Mesenchymal stem cell (in vitro differentiated cells and primary cell): ENCODE measurements at regions not wholly inside any gene's neighbourhood (a gene's known extent, or its start where the extent isn't known, plus 50 kb on each side); places are given as distances from the start of the nearest gene placed in this dataset.

Experiments
- DNase-seq: peaks from one replicate; pipeline ENCODE4 v3.0.0-alpha.2; 2013
- H2AFZ ChIP-seq: one replicate; pipeline ENCODE4 v1.6.1; 2013; ENCODE audit warnings: low read depth, mild to moderate bottlenecking, control low read depth, inconsistent platforms, low read length, moderate library complexity
- H2AK5ac ChIP-seq: 2 replicates; pipeline ENCODE4 v1.6.1; 2013; ENCODE audit warnings: low read length, moderate library complexity, mild to moderate bottlenecking, inconsistent platforms; ENCODE audit not compliant: severe bottlenecking
- H2BK120ac ChIP-seq: one replicate; pipeline ENCODE4 v1.6.1; 2013; ENCODE audit warnings: low read depth, mild to moderate bottlenecking, inconsistent platforms, low read length, moderate library complexity
- H2BK12ac ChIP-seq, 2 experiments: one replicate each; pipeline ENCODE4 v1.6.1; 2013; ENCODE audit warnings: inconsistent platforms in 2 of 2, low read length in 2 of 2, mild to moderate bottlenecking in 2 of 2, moderate library complexity in 2 of 2, control low read depth in 1 of 2
- H2BK15ac ChIP-seq: one replicate; pipeline ENCODE4 v1.6.1; 2013; ENCODE audit warnings: mild to moderate bottlenecking, low read depth, inconsistent platforms; ENCODE audit not compliant: poor library complexity, severe bottlenecking
- H2BK5ac ChIP-seq: 2 replicates; pipeline ENCODE4 v1.6.1; 2013; ENCODE audit warnings: low read depth, mild to moderate bottlenecking, low read length, control low read depth, inconsistent platforms; ENCODE audit not compliant: poor library complexity, severe bottlenecking
- H3K14ac ChIP-seq, 2 experiments: one replicate each; pipeline ENCODE4 v1.6.1; 2013; ENCODE audit warnings: inconsistent platforms in 2 of 2, low read length in 2 of 2, control low read depth in 1 of 2, mild to moderate bottlenecking in 1 of 2, moderate library complexity in 1 of 2
- H3K18ac ChIP-seq, 2 experiments: one replicate each; pipeline ENCODE4 v1.6.1; 2013; ENCODE audit warnings: inconsistent platforms in 2 of 2, low read length in 2 of 2, control low read depth in 1 of 2, low read depth in 1 of 2, mild to moderate bottlenecking in 1 of 2
- H3K23ac ChIP-seq, 2 experiments: one replicate each; pipeline ENCODE4 v1.6.1; 2013; ENCODE audit warnings: inconsistent platforms in 2 of 2, low read length in 2 of 2, mild to moderate bottlenecking in 2 of 2, moderate library complexity in 2 of 2, control low read depth in 1 of 2
- H3K27ac ChIP-seq: 2 replicates; pipeline ENCODE4 v1.5.1; 2013; ENCODE audit warnings: mild to moderate bottlenecking, moderate library complexity, low read length, control low read depth, inconsistent platforms; ENCODE audit not compliant: poor library complexity, severe bottlenecking
- H3K27me3 ChIP-seq, 2 experiments: 2 replicates each; pipeline versions ENCODE4 v1.6.1 to v1.7.0; 2013; ENCODE audit warnings: low read length in 2 of 2, mild to moderate bottlenecking in 2 of 2, moderate library complexity in 2 of 2, control low read depth in 1 of 2, inconsistent platforms in 1 of 2; ENCODE audit not compliant: control insufficient read depth in 1 of 2, insufficient read depth in 1 of 2
- H3K36me3 ChIP-seq, 2 experiments: 2 replicates each; pipeline versions ENCODE4 v1.6.1 to v1.7.0; 2013; ENCODE audit warnings: low read length in 2 of 2, control low read depth in 1 of 2, inconsistent platforms in 1 of 2, low read depth in 1 of 2, mild to moderate bottlenecking in 1 of 2; ENCODE audit not compliant: insufficient read depth in 2 of 2, control insufficient read depth in 1 of 2
- H3K4ac ChIP-seq, 2 experiments: one replicate each; pipeline ENCODE4 v1.6.1; 2013; ENCODE audit warnings: inconsistent platforms in 2 of 2, low read length in 2 of 2, mild to moderate bottlenecking in 2 of 2, moderate library complexity in 2 of 2, control low read depth in 1 of 2, low read depth in 1 of 2
- H3K4me1 ChIP-seq: 2 replicates; pipeline ENCODE4 v1.6.1; 2013; ENCODE audit warnings: low read depth, low read length, control low read depth; ENCODE audit not compliant: control insufficient read depth, insufficient read depth
- H3K4me2 ChIP-seq: 2 replicates; pipeline ENCODE4 v1.6.1; 2013; ENCODE audit warnings: low read length, mild to moderate bottlenecking, inconsistent platforms; ENCODE audit not compliant: poor library complexity, severe bottlenecking
- H3K4me3 ChIP-seq, 2 experiments: 2 replicates each; pipeline versions ENCODE4 v1.5.1 to v1.7.0; 2013; ENCODE audit warnings: low read length in 2 of 2, mild to moderate bottlenecking in 2 of 2, control low read depth in 1 of 2, low read depth in 1 of 2; ENCODE audit not compliant: insufficient read depth in 1 of 2
- H3K79me1 ChIP-seq: replicated peaks from 2 replicates; pipeline ENCODE4 v1.6.1; 2013; ENCODE audit warnings: mild to moderate bottlenecking, control low read depth, low read length, inconsistent platforms; ENCODE audit not compliant: poor library complexity, severe bottlenecking
- H3K9ac ChIP-seq: 2 replicates; pipeline ENCODE4 v1.7.0; 2013; ENCODE audit warnings: mild to moderate bottlenecking, low read length, moderate library complexity
- H3K9me3 ChIP-seq: 2 replicates; pipeline ENCODE4 v1.7.0; 2013; ENCODE audit warnings: mild to moderate bottlenecking, low read length; ENCODE audit not compliant: control insufficient read depth
- H4K8ac ChIP-seq: one replicate; pipeline ENCODE4 v1.6.1; 2013; ENCODE audit warnings: inconsistent platforms, mild to moderate bottlenecking, low read length, moderate library complexity
- H4K91ac ChIP-seq: one replicate; pipeline ENCODE4 v1.6.1; 2013; ENCODE audit warnings: mild to moderate bottlenecking, low read length, inconsistent platforms
- WGBS: methylation state at CpG from one replicate; pipeline ENCODE4 v1.1.7; 2013; ENCODE audit warnings: mixed read lengths; 5-methylcytosine and 5-hydroxymethylcytosine counted together

- H3K9me3 ChIP-seq: no peaks in the 10 kb centered on the region
- WGBS: 58% methylated on average over 1 of the region's 1 CpG
- H3K18ac ChIP-seq: no peak overlapping the region
- H3K4me2 ChIP-seq: no peak overlapping the region
- no peak overlapping the region for H2AFZ ChIP-seq
- H2BK15ac ChIP-seq: no peak overlapping the region
- no peak overlapping the region for H2BK120ac ChIP-seq
- no peak overlapping the region for H2BK12ac ChIP-seq
- no peak overlapping the region for H3K23ac ChIP-seq
- H3K4me3 ChIP-seq: no peak overlapping the region
- H4K91ac ChIP-seq: no peak overlapping the region
- no peak overlapping the region for H2AK5ac ChIP-seq
- H3K14ac ChIP-seq: no peak overlapping the region
- no peak overlapping the region for H4K8ac ChIP-seq
- no peaks in the 10 kb centered on the region for H3K36me3 ChIP-seq
- no peak overlapping the region for H3K27ac ChIP-seq
- H3K9ac ChIP-seq: no peak overlapping the region
- no peaks in the 10 kb centered on the region for H3K4me1 ChIP-seq
- H3K79me1 ChIP-seq: no peaks in the 10 kb centered on the region
- no peaks in the 10 kb centered on the region for H3K27me3 ChIP-seq
- H3K4ac ChIP-seq: no peak overlapping the region
- H2BK5ac ChIP-seq: no peak overlapping the region
- DNase-seq: no peak
Measured at GRCh38 chr1:198079432-198079951, 77.3 kb upstream of the NEK7 start.

DNA sequence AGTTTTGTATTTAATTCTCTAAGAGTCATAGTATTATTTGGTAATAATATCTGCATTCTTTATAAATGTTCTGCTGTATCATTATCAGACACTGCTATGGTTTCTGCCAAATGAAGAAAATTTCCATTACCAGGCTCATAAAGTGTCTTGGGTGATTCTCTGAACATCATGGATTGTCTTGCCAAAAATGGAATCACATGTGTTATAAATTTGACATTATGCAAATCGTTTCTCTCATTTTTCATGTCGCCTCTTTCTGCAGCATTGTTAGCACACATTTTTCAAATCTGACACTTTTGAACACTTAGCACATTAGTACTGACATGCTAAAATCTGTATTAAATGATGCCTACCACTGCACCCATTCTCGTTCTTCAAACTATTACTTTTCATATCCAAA is 74.2 kb upstream of the NEK7 start:
- Histone ChIP-seq H3K36me3 (no peaks in the 10 kb centered on the region), H2BK5ac (no peak overlapping the region), H3K4me3 (no peak overlapping the region), H2AFZ (no peak overlapping the region), H4K8ac (no peak overlapping the region), H2BK120ac (no peak overlapping the region), H3K14ac (no peak overlapping the region), H3K79me1 (no peaks in the 10 kb centered on the region), H3K27me3 (no peaks in the 10 kb centered on the region), H2BK15ac (no peak overlapping the region), H3K27ac (no peak overlapping the region), H3K23ac (no peak overlapping the region), H3K9me3 (no peaks in the 10 kb centered on the region), H2BK12ac (no peak overlapping the region), H3K18ac (no peak overlapping the region), H3K4ac (no peak overlapping the region), H2AK5ac (no peak overlapping the region), H4K91ac (no peak overlapping the region), H3K4me1 (no peaks in the 10 kb centered on the region), H3K4me2 (no peak overlapping the region), H3K9ac (no peak overlapping the region)
- WGBS: 91% methylated on average over 2 of the region's 3 CpGs
- no peak for DNase-seq

DNA sequence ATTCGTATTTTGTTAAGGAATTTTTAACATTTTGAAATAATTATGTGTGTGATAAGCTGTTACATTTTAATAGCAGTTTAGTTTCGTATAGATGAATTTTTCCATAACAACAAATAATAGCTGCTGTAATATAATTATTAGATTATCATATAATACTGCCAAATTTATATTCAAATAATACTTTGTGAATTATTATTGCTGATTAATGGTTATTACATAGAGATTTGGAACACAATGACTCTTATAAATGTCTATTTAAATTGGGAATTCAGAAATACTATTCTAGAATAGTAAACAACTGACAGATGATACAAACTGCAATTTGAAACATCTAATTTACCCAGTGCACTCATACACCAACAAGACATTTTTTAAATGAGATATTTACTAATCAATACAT is 73.2 kb upstream of the NEK7 start:
- H3K4me1 ChIP-seq: no peaks in the 10 kb centered on the region
- no peak overlapping the region for H3K23ac ChIP-seq
- no peak overlapping the region for H2AFZ ChIP-seq
- no peak overlapping the region for H3K27ac ChIP-seq
- no peak overlapping the region for H2BK5ac ChIP-seq
- H3K36me3 ChIP-seq: no peaks in the 10 kb centered on the region
- no CpG with 5 or more reads among the region's 2 CpGs for WGBS
- DNase-seq: no peak
- H3K4me2 ChIP-seq: no peak overlapping the region
- H3K4ac ChIP-seq: no peak overlapping the region
- no peaks in the 10 kb centered on the region for H3K9me3 ChIP-seq
- H2BK12ac ChIP-seq: no peak overlapping the region
- no peak overlapping the region for H3K9ac ChIP-seq
- H4K91ac ChIP-seq: no peak overlapping the region
- no peak overlapping the region for H3K4me3 ChIP-seq
- no peak overlapping the region for H3K18ac ChIP-seq
- H3K14ac ChIP-seq: no peak overlapping the region
- no peak overlapping the region for H4K8ac ChIP-seq
- no peak overlapping the region for H2BK15ac ChIP-seq
- no peaks in the 10 kb centered on the region for H3K79me1 ChIP-seq
- no peak overlapping the region for H2AK5ac ChIP-seq
- no peak overlapping the region for H2BK120ac ChIP-seq
- H3K27me3 ChIP-seq: no peaks in the 10 kb centered on the region

DNA sequence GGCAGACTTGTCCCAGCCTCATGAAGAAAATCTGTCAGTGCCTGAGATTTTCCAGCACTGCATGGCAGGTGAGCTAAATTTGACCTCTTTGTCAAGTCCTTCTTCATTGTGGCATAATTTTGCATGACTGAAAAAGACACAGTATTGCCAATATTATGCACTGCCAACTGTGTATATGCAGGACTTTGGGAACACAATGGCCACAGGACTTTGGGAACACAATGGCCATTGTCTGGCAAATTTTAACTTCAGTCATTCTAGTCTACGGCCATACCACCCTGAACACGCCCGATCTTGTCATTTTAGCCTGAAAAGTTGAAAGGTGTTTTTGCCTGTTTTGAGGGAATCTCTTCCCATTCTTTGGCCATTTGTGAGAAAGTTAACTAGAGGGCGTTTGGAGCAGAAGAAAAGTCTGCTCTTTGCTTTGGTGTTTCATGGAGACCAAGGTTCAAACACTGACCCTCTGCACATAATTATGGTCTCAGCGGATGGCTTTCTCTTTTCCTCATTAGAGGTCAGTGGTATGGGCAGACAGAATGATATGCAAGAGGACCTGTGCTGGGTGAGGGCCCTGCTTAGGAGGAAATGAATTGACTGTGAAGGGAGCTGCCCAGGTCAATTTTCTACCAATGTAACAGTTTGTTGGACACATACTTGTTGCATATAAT is 72.4 kb upstream of the NEK7 start:
- 87% methylated on average over 5 of the region's 5 CpGs for WGBS

More for the DNA sequence above, 72.4 kb upstream of the NEK7 start:
- no peak overlapping the region for H3K14ac ChIP-seq
- no peak overlapping the region for H2BK15ac ChIP-seq
- H3K18ac ChIP-seq: no peak overlapping the region
- DNase-seq: no peak
- H3K4me2 ChIP-seq: no peak overlapping the region
- H4K8ac ChIP-seq: no peak overlapping the region
- no peak overlapping the region for H2BK5ac ChIP-seq
- no peak overlapping the region for H3K4me3 ChIP-seq
- no peaks in the 10 kb centered on the region for H3K27me3 ChIP-seq
- H3K4ac ChIP-seq: no peak overlapping the region
- no peaks in the 10 kb centered on the region for H3K4me1 ChIP-seq
- no peaks in the 10 kb centered on the region for H3K79me1 ChIP-seq
- no peak overlapping the region for H2BK12ac ChIP-seq
- H3K27ac ChIP-seq: no peak overlapping the region
- no peak overlapping the region for H2AK5ac ChIP-seq
- no peaks in the 10 kb centered on the region for H3K9me3 ChIP-seq
- no peak overlapping the region for H2BK120ac ChIP-seq
- H3K9ac ChIP-seq: no peak overlapping the region
- no peaks in the 10 kb centered on the region for H3K36me3 ChIP-seq
- no peak overlapping the region for H4K91ac ChIP-seq
- no peak overlapping the region for H3K23ac ChIP-seq
- no peak overlapping the region for H2AFZ ChIP-seq
